ENCODE measurements at regions not wholly inside any gene's neighbourhood (a gene's known extent, or its start where the extent isn't known, plus 50 kb on each side); places are given as distances from the start of the nearest gene placed in this dataset.

DNA sequence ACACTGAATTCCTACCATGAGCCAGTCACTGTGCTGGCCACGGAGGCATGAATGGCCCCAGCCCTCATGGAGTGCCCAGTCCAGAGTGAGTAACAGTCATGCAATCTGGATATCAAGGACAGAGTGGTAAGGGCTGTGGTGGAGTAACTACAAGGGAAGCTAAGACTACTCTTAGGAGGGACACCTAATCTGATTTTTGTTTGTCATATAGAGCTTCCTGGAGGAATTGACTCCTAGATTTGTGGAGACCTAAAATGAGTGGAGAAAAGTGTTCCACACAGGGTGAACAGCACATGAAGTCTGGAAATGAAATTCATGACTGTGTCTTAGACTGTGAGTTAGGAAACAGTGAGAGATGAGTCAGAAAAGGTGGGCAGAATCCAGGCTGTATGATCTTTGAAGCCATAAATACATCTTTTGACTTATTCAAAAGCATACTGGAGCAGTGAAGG, 219.9 kb downstream of the NFKBIZ start:
- no peaks in the 10 kb centered on the region for H3K9me3 ChIP-seq (ENCODE audit: control insufficient read depth in 4 of 4, insufficient read depth in 3 of 4, low read length in 3 of 4)
- no peaks in the 10 kb centered on the region for H3K27me3 ChIP-seq (ENCODE audit: control insufficient read depth in 3 of 3, insufficient read depth in 3 of 3, low read length in 2 of 3)
- DNase-seq (no peak), ATAC-seq (ENCODE audit: insufficient read depth, low FRiP score) (peak; percentile 53)
- WGBS, 2 donors, result 90 to 94% methylated on average over 1 of the region's 1 CpG
- H3K9ac ChIP-seq (ENCODE audit: insufficient read depth in 1 of 2, low read length in 2 of 2), result no peak overlapping the region
- TF ChIP-seq, protein P1, sequence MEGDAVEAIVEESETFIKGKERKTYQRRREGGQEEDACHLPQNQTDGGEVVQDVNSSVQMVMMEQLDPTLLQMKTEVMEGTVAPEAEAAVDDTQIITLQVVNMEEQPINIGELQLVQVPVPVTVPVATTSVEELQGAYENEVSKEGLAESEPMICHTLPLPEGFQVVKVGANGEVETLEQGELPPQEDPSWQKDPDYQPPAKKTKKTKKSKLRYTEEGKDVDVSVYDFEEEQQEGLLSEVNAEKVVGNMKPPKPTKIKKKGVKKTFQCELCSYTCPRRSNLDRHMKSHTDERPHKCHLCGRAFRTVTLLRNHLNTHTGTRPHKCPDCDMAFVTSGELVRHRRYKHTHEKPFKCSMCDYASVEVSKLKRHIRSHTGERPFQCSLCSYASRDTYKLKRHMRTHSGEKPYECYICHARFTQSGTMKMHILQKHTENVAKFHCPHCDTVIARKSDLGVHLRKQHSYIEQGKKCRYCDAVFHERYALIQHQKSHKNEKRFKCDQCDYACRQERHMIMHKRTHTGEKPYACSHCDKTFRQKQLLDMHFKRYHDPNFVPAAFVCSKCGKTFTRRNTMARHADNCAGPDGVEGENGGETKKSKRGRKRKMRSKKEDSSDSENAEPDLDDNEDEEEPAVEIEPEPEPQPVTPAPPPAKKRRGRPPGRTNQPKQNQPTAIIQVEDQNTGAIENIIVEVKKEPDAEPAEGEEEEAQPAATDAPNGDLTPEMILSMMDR (IDR thresholded peaks at IDR 0.05; ENCODE audit: control extremely low read depth, extremely low read depth), result no peak
- H3K4me1 ChIP-seq (ENCODE audit: control insufficient read depth in 5 of 5, insufficient read depth in 5 of 5, low read length in 5 of 5), result no peaks in the 10 kb centered on the region
- no peak overlapping the region for H3K27ac ChIP-seq (ENCODE audit: low read depth in 1 of 2, low read length in 1 of 2)
- H3K36me3 ChIP-seq (ENCODE audit: control insufficient read depth in 4 of 4, insufficient read depth in 4 of 4, low read length in 4 of 4), result no peaks in the 10 kb centered on the region
- no peak overlapping the region for H3K4me3 ChIP-seq

DNA sequence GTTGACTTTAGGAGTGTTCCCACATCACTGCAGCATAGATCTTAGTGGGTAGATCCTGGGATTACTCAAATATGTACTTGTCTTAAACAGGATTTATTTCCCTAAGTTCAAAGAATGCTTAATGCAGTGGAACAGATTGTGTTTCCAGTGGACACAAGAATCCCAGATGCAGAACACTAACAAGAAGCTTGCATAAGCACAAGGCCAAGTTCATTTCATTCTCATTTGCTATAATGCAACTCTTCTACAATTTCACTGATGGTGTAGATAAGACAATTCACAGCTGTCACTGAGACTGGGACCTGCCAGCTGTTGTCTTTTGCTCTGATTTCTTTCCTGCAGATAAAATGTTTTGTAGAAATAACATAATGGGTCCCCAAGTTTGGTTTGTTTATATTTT, 225.6 kb downstream of the NFKBIZ start:
- DNase-seq (peak; percentile 25 to 69 (median 62)), ATAC-seq (ENCODE audit: insufficient read depth, low FRiP score) (no peak)
- TF ChIP-seq, protein P1 (IDR thresholded peaks at IDR 0.05; ENCODE audit: control extremely low read depth, extremely low read depth), result no peak
- Histone ChIP-seq H3K4me3 (no peak overlapping the region), H3K36me3 (ENCODE audit: control insufficient read depth in 4 of 4, insufficient read depth in 4 of 4, low read length in 4 of 4) (no peaks in the 10 kb centered on the region), H3K27me3 (ENCODE audit: control insufficient read depth in 3 of 3, insufficient read depth in 3 of 3, low read length in 2 of 3) (no peaks in the 10 kb centered on the region), H3K27ac (ENCODE audit: low read depth in 1 of 2, low read length in 1 of 2) (no peak overlapping the region), H3K9me3 (ENCODE audit: control insufficient read depth in 4 of 4, insufficient read depth in 3 of 4, low read length in 3 of 4) (no peaks in the 10 kb centered on the region), H3K4me1 (ENCODE audit: control insufficient read depth in 5 of 5, insufficient read depth in 5 of 5, low read length in 5 of 5) (peaks cover 0 to 11% (median 1%) of the 10 kb centered on the region in 5 donors), H3K9ac (ENCODE audit: insufficient read depth in 1 of 2, low read length in 2 of 2) (no peak overlapping the region)

DNA sequence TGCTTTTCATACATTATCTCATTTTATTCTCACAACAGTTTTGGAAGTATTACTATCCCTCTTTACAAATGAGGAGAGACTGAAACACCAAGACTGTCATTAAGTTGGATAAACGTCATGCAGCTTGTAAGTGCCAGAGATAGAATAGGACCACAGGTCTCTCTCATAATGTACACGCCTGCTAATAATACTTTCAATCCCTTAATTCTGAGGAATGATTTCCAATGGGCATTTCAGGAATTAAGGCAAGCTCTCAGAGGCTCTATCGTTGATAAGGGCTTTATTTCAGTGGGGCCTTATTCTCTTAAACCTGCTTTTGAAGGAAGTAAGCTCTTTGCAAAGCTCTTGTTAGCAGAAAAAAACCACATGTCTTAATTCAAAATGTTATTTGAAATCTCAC, 229.1 kb downstream of the NFKBIZ start:
- no peak overlapping the region for H3K27ac ChIP-seq (ENCODE audit: low read depth in 1 of 2, low read length in 1 of 2)
- TF ChIP-seq, protein P1 (IDR thresholded peaks at IDR 0.05; ENCODE audit: control extremely low read depth, extremely low read depth), result no peak

More for the DNA sequence above, 229.1 kb downstream of the NFKBIZ start:
- ATAC-seq (ENCODE audit: insufficient read depth, low FRiP score), result no peak
- Histone ChIP-seq H3K36me3 (ENCODE audit: control insufficient read depth in 4 of 4, insufficient read depth in 4 of 4, low read length in 4 of 4) (no peaks in the 10 kb centered on the region), H3K4me1 (ENCODE audit: control insufficient read depth in 5 of 5, insufficient read depth in 5 of 5, low read length in 5 of 5) (peaks cover 0 to 13% (median 1%) of the 10 kb centered on the region in 5 donors), H3K9ac (ENCODE audit: insufficient read depth in 1 of 2, low read length in 2 of 2) (no peak overlapping the region), H3K9me3 (ENCODE audit: control insufficient read depth in 4 of 4, insufficient read depth in 3 of 4, low read length in 3 of 4) (no peaks in the 10 kb centered on the region), H3K27me3 (ENCODE audit: control insufficient read depth in 3 of 3, insufficient read depth in 3 of 3, low read length in 2 of 3) (no peaks in the 10 kb centered on the region), H3K4me3 (no peak overlapping the region)
- WGBS, 2 donors, result 60 to 64% methylated on average over 3 of the region's 3 CpGs
- DNase-seq, result peak in 1 of 3 donors; percentile 26

Measured in lung (tissue), 11 donors.